K562 (cell line): ENCODE measurements at regions not wholly inside any gene's neighbourhood (a gene's known extent, or its start where the extent isn't known, plus 50 kb on each side); places are given as distances from the start of the nearest gene placed in this dataset.

Source experiments
- ATAC-seq: fragments of 200-7000 bp; cut with Tn5 transposase; 3 replicates; pipeline ENCODE4 v1.9.1; 2020; ENCODE audit warnings: moderate library complexity
- BruUV-seq: library from RNA; stranded (reverse); fragments of 400-500 nt; replicated peaks from 2 replicates; lab custom pipeline; 2021; lab: Mats Ljungman, UMichigan
- CTCF ChIA-PET: fragments of 300-600 bp; formaldehyde crosslinking; extraction: SDS; loops from one replicate; lab custom pipeline; 2021; ENCODE audit warnings: low intra/inter-chr PET ratio; lab: Yijun Ruan, JAX
- POLR2A ChIA-PET: fragments of 300-600, 350-650 bp; sonication (Branson Sonifier 250); formaldehyde crosslinking; extraction: SDS; loops from one replicate; lab custom pipeline; 2021; ENCODE audit warnings: antibody characterized with exemption, inconsistent platforms; lab: Yijun Ruan, JAX
- DNase-seq, 4 experiments: peaks; one replicate each; pipeline versions ENCODE4 v3.0.0 to v3.0.0-alpha.2; 2011 to 2018; ENCODE audit warnings: low spot score in 3 of 4, mixed read lengths in 3 of 4; ENCODE audit errors: extremely low read depth in 1 of 4
- FAIRE-seq: peaks from 2 replicates; lab custom pipeline; 2011; peaks lifted over from hg19 to GRCh38; lab: Jason Lieb, UNC
- H2AFZ ChIP-seq: 2 replicates; pipeline ENCODE4 v1.6.0; 2011; ENCODE audit warnings: low read depth, low read length, control low read depth, inconsistent platforms
- H3K27ac ChIP-seq: fragments of 200-600 bp; 3 replicates; pipeline ENCODE4 v1.8.0; 2011; ENCODE audit warnings: low read depth, mild to moderate bottlenecking, control low read depth, inconsistent platforms, low read length, moderate library complexity, mixed read lengths; ENCODE audit errors: extremely low read depth
- H3K27me3 ChIP-seq, 2 experiments: fragments of 300-600 bp in 1 of 2; 2 replicates in 1 of 2; 3 replicates in 1 of 2; pipeline versions ENCODE4 v1.6.0 to v1.8.0; 2011; ENCODE audit warnings: inconsistent platforms in 2 of 2, low read length in 2 of 2, mild to moderate bottlenecking in 1 of 2, mixed read lengths in 1 of 2, moderate library complexity in 1 of 2; ENCODE audit not compliant: control insufficient read depth in 2 of 2, insufficient read depth in 2 of 2
- H3K36me3 ChIP-seq: fragments of 300-600 bp; 3 replicates; pipeline ENCODE4 v1.8.0; 2011; ENCODE audit warnings: mild to moderate bottlenecking, low read length, inconsistent platforms; ENCODE audit not compliant: control insufficient read depth, insufficient read depth
- H3K4me1 ChIP-seq, 2 experiments: fragments of 200-600 bp in 1 of 2; replicated peaks in 1 of 2; 2 replicates in 1 of 2; 3 replicates in 1 of 2; pipeline versions ENCODE4 v1.5.1 to v1.8.0; 2011; ENCODE audit warnings: inconsistent platforms in 2 of 2, low read length in 2 of 2, mild to moderate bottlenecking in 1 of 2, mixed read lengths in 1 of 2, moderate library complexity in 1 of 2; ENCODE audit not compliant: control insufficient read depth in 2 of 2, insufficient read depth in 2 of 2
- H3K4me2 ChIP-seq: 2 replicates; pipeline ENCODE4 v1.6.1; 2011; ENCODE audit warnings: low read length, control low read depth, inconsistent platforms, mixed read lengths; ENCODE audit not compliant: insufficient read depth
- H3K4me3 ChIP-seq: fragments of 200-600 bp; sonication (generic), shearing (Covaris generic); 2 replicates; pipeline ENCODE4 v1.5.1; 2016; ENCODE audit warnings: control low read depth, inconsistent platforms
- H3K79me2 ChIP-seq: fragments of 200-600 bp; 3 replicates; pipeline ENCODE4 v1.8.0; 2011; ENCODE audit warnings: low read length, inconsistent platforms; ENCODE audit not compliant: control insufficient read depth, insufficient read depth
- H3K9ac ChIP-seq, 2 experiments: 2 replicates each; pipeline versions ENCODE4 v1.6.0 to v1.6.1; 2011; ENCODE audit warnings: low read depth in 2 of 2, low read length in 2 of 2, control low read depth in 1 of 2, inconsistent platforms in 1 of 2, mild to moderate bottlenecking in 1 of 2, mixed read lengths in 1 of 2; ENCODE audit not compliant: insufficient read depth in 1 of 2
- H3K9me1 ChIP-seq: one replicate; pipeline ENCODE4 v1.6.0; 2011; ENCODE audit warnings: inconsistent platforms, mild to moderate bottlenecking, low read length, moderate library complexity; ENCODE audit not compliant: control insufficient read depth, insufficient read depth
- H3K9me3 ChIP-seq: replicated peaks from 2 replicates; pipeline ENCODE4 v1.5.1; 2011; ENCODE audit warnings: low read depth, low read length, inconsistent platforms; ENCODE audit not compliant: control insufficient read depth, insufficient read depth
- H4K20me1 ChIP-seq: replicated peaks from 2 replicates; pipeline ENCODE4 v1.6.1; 2011; ENCODE audit warnings: low read length, inconsistent platforms, mixed read lengths; ENCODE audit not compliant: control insufficient read depth, insufficient read depth
- GATAD2B ChIP-seq: fragments of 450-650 bp; IDR thresholded peaks from 2 replicates; pipeline ENCODE4 v1.6.1; 2017; ENCODE audit warnings: mild to moderate bottlenecking, borderline replicate concordance
- HCFC1 ChIP-seq: IDR thresholded peaks from 2 replicates; pipeline ENCODE4 v1.6.1; 2012; ENCODE audit warnings: low read depth, low read length, improper control_type of control experiment
- HMG20A ChIP-seq: fragments of 450-650 bp; formaldehyde crosslinking; conservative IDR thresholded peaks from 2 replicates; pipeline ENCODE4 v1.4.0; 2020; ENCODE audit warnings: mild to moderate bottlenecking, mixed read lengths
- SMAD2 ChIP-seq: fragments of 150-350 bp; IDR thresholded peaks from 2 replicates; pipeline ENCODE4 v1.6.1; 2014; ENCODE audit warnings: low read depth, mild to moderate bottlenecking, low read length
- SP1 ChIP-seq: sonication (generic); formaldehyde crosslinking; IDR thresholded peaks from 2 replicates; pipeline ENCODE4 v1.8.1; 2022; ENCODE audit warnings: mild to moderate bottlenecking, missing genetic modification reagents
- ZC3H11A ChIP-seq: IDR thresholded peaks from 2 replicates; pipeline ENCODE4 v1.6.1; 2012; ENCODE audit warnings: low read depth, low read length, improper control_type of control experiment
- ZNF449 ChIP-seq: fragments of 250-450 bp; sonication (Bioruptor Pico); IDR thresholded peaks from 2 replicates; pipeline ENCODE4 v1.8.0; 2022; ENCODE audit warnings: moderate library complexity, mild to moderate bottlenecking, inconsistent platforms
- WGBS: fragments of 100-300 bp; shearing (Covaris generic); methylation state at CpG from one replicate; pipeline ENCODE4 v1.1.6; 2016; ENCODE audit warnings: low coverage, mixed read lengths; ENCODE audit not compliant: insufficient coverage; ENCODE audit errors: missing lambda C conversion rate; 5-methylcytosine and 5-hydroxymethylcytosine counted together
- in situ Hi-C: fragments of 300-500 bp; cut with MboI; formaldehyde crosslinking; loops from 4 replicates; pipeline ENCODE4 v1.15.0; 2018; ENCODE audit warnings: inconsistent platforms, mixed read lengths
- intact Hi-C: fragments of 100-400 bp; cut with micrococcal nuclease; formaldehyde crosslinking; loops from 2 replicates; pipeline ENCODE4 v1.14.2; 2022

GRCh38 chr15:77855871-77856270, 221.6 kb downstream of the TBC1D2B start:
- Histone ChIP-seq H3K79me2 (no peaks in the 10 kb centered on the region), H3K4me2 (no peak overlapping the region), H3K4me1 (peaks cover 0 to 13% of the 10 kb centered on the region in 2 experiments; a peak in 2 of 5 replicates), H2AFZ (no peak overlapping the region), H3K9ac (no peak overlapping the region), H3K27ac (no peak overlapping the region), H4K20me1 (no peaks in the 10 kb centered on the region), H3K4me3 (no peak overlapping the region), H3K36me3 (no peaks in the 10 kb centered on the region), H3K9me1 (no peaks in the 10 kb centered on the region), H3K9me3 (no peaks in the 10 kb centered on the region), H3K27me3 (peaks cover 23 to 46% of the 10 kb centered on the region in 2 experiments)
- POLR2A ChIA-PET, result no interaction called here
- BruUV-seq, result no TSS peak
- FAIRE-seq (no peak), ATAC-seq (no peak), DNase-seq (no peak)
- TF ChIP-seq SP1, result no peak
- no peak for TF ChIP-seq HCFC1
- intact Hi-C loops (no loop called here), in situ Hi-C loops (no loop called here)
- CTCF ChIA-PET, result no interaction called here
- WGBS, result 0% methylated on average over 3 of the region's 3 CpGs

- intact Hi-C loops, result no loop called here
- Histone ChIP-seq H3K4me3 (no peak overlapping the region), H4K20me1 (no peaks in the 10 kb centered on the region), H3K36me3 (no peaks in the 10 kb centered on the region), H3K4me1 (peaks cover 0 to 9% of the 10 kb centered on the region in 2 experiments; a peak in 2 of 5 replicates), H3K4me2 (no peak overlapping the region), H3K9ac (no peak overlapping the region), H3K27ac (no peak overlapping the region), H3K79me2 (no peaks in the 10 kb centered on the region), H2AFZ (no peak overlapping the region), H3K9me1 (no peaks in the 10 kb centered on the region), H3K9me3 (no peaks in the 10 kb centered on the region), H3K27me3 (peaks cover 25 to 37% of the 10 kb centered on the region in 2 experiments)
- ChIA-PET CTCF (no interaction called here), POLR2A (no interaction called here)
- DNase-seq, result no peak
- FAIRE-seq, result no peak
- BruUV-seq, result no TSS peak
- in situ Hi-C loops, result no loop called here
- TF ChIP-seq ZC3H11A, result no peak
- no peak for TF ChIP-seq ZNF449 (CRISPR knock-in tag)
- no peak for TF ChIP-seq HMG20A (CRISPR knock-in tag)
- TF ChIP-seq GATAD2B, result no peak
- TF ChIP-seq SMAD2, result no peak
- no peak for ATAC-seq
Observed at GRCh38 chr15:77854980-77855379, 222.3 kb upstream of the LINGO1 start.
